CD14-positive monocyte (primary cell): ENCODE measurements at regions not wholly inside any gene's neighbourhood (a gene's known extent, or its start where the extent isn't known, plus 50 kb on each side); places are given as distances from the start of the nearest gene placed in this dataset.

ENCODE experiments used
- DNase-seq, 3 donors: peaks; one replicate each; pipeline ENCODE4 v3.0.0-alpha.2; 2011 to 2022
- H2AFZ ChIP-seq: 2 replicates; pipeline ENCODE4 v1.6.0; 2012; ENCODE audit warnings: mild to moderate bottlenecking, low read depth, low read length, inconsistent platforms; ENCODE audit not compliant: insufficient read depth, poor library complexity, severe bottlenecking
- H3K27ac ChIP-seq, 2 donors: 1 replicate in 1 of 2; 2 replicates in 1 of 2; pipeline ENCODE4 v1.5.1; 2012 to 2013; ENCODE audit warnings: low read length in 2 of 2, control low read depth in 1 of 2, inconsistent platforms in 1 of 2, low read depth in 1 of 2, mild to moderate bottlenecking in 1 of 2
- H3K27me3 ChIP-seq, 2 donors: one replicate each; pipeline versions ENCODE4 v1.6.0 to v1.6.1; 2011 to 2013; ENCODE audit warnings: low read length in 2 of 2; ENCODE audit not compliant: control insufficient read depth in 2 of 2, insufficient read depth in 2 of 2
- H3K36me3 ChIP-seq, 2 donors: replicated peaks in 1 of 2; 1 replicate in 1 of 2; 2 replicates in 1 of 2; pipeline versions ENCODE4 v1.5.1 to v1.6.1; 2012 to 2013; ENCODE audit warnings: low read length in 2 of 2, control low read depth in 1 of 2, inconsistent platforms in 1 of 2, mild to moderate bottlenecking in 1 of 2; ENCODE audit not compliant: insufficient read depth in 2 of 2, control insufficient read depth in 1 of 2
- H3K4me1 ChIP-seq, 2 donors: 1 replicate in 1 of 2; 2 replicates in 1 of 2; pipeline versions ENCODE4 v1.5.1 to v1.6.1; 2012 to 2013; ENCODE audit warnings: low read length in 2 of 2, control low read depth in 1 of 2, inconsistent platforms in 1 of 2, mild to moderate bottlenecking in 1 of 2, moderate library complexity in 1 of 2; ENCODE audit not compliant: insufficient read depth in 2 of 2, control insufficient read depth in 1 of 2
- H3K4me2 ChIP-seq: replicated peaks from 2 replicates; pipeline ENCODE3; 2012; ENCODE audit warnings: low read length, moderate library complexity, mild to moderate bottlenecking; ENCODE audit not compliant: poor library complexity, severe bottlenecking; ENCODE audit errors: extremely low read depth
- H3K4me3 ChIP-seq, 3 experiments: fragments of 200-600 bp in 1 of 3; sonication (generic) in 1 of 3; replicated peaks in 1 of 3; 1 replicate in 2 of 3; 2 replicates in 1 of 3; pipeline ENCODE4 v1.5.1; 2011 to 2013; ENCODE audit warnings: low read length in 3 of 3, mild to moderate bottlenecking in 3 of 3, control low read depth in 2 of 3, low read depth in 2 of 3, inconsistent platforms in 1 of 3, moderate library complexity in 1 of 3
- H3K79me2 ChIP-seq: 2 replicates; pipeline ENCODE4 v1.6.0; 2012; ENCODE audit warnings: mild to moderate bottlenecking, control low read depth, inconsistent platforms, low read length, moderate library complexity; ENCODE audit not compliant: insufficient read depth
- H3K9ac ChIP-seq: 2 replicates; pipeline ENCODE4 v1.6.0; 2017; ENCODE audit warnings: low read length, mild to moderate bottlenecking; ENCODE audit not compliant: insufficient read depth, poor library complexity, severe bottlenecking
- H3K9me3 ChIP-seq, 2 donors: replicated peaks in 1 of 2; 1 replicate in 1 of 2; 2 replicates in 1 of 2; pipeline versions ENCODE4 v1.5.1 to v1.6.1; 2012 to 2013; ENCODE audit warnings: low read length in 2 of 2, control low read depth in 1 of 2; ENCODE audit not compliant: control insufficient read depth in 1 of 2, insufficient read depth in 1 of 2
- H4K20me1 ChIP-seq: 2 replicates; pipeline ENCODE4 v1.6.0; 2012; ENCODE audit warnings: mild to moderate bottlenecking, low read length, control low read depth, moderate library complexity; ENCODE audit not compliant: insufficient read depth
- H3K27ac Mint-ChIP-seq, 7 donors: one replicate each; pipeline ENCODE4 v1.8.0; 2020; ENCODE audit warnings: mild to moderate bottlenecking in 7 of 7, mixed read lengths in 7 of 7, moderate library complexity in 6 of 7, inconsistent platforms in 2 of 7
- H3K27me3 Mint-ChIP-seq, 3 donors: one replicate each; pipeline ENCODE4 v1.8.0; 2021 to 2022; ENCODE audit warnings: low read depth in 3 of 3, mild to moderate bottlenecking in 3 of 3, mixed read lengths in 3 of 3, moderate library complexity in 3 of 3, inconsistent platforms in 1 of 3
- H3K36me3 Mint-ChIP-seq, 2 donors: one replicate each; pipeline ENCODE4 v1.8.0; 2020; ENCODE audit warnings: mixed read lengths in 2 of 2, inconsistent platforms in 1 of 2, mild to moderate bottlenecking in 1 of 2
- H3K4me1 Mint-ChIP-seq: one replicate; pipeline ENCODE4 v1.8.0; 2020; ENCODE audit warnings: mild to moderate bottlenecking, mixed read lengths
- H3K4me3 Mint-ChIP-seq, 2 donors: one replicate each; pipeline ENCODE4 v1.8.0; 2020; ENCODE audit warnings: mild to moderate bottlenecking in 2 of 2, mixed read lengths in 2 of 2, moderate library complexity in 1 of 2
- H3K9me3 Mint-ChIP-seq, 7 donors: one replicate each; pipeline ENCODE4 v1.8.0; 2020 to 2022; ENCODE audit warnings: mixed read lengths in 7 of 7, mild to moderate bottlenecking in 6 of 7, moderate library complexity in 6 of 7, inconsistent platforms in 2 of 7
- WGBS: methylation state at CpG from one replicate; pipeline ENCODE4 v1.1.5; 2013; ENCODE audit warnings: missing lambda C conversion rate; ENCODE audit not compliant: insufficient coverage; 5-methylcytosine and 5-hydroxymethylcytosine counted together
- intact Hi-C, 2 donors: fragments of 100-400 bp; cut with micrococcal nuclease; formaldehyde crosslinking; loops; one replicate each; pipeline versions ENCODE4 v1.15.0 to v1.15.1; 2023
- TF ChIP-seq, protein P1 (sequence below): fragments of 200-600 bp; IDR thresholded peaks from one replicate; pipeline ENCODE4 v1.8.0; 2022; ENCODE audit warnings: antibody characterized with exemption, mild to moderate bottlenecking

DNA sequence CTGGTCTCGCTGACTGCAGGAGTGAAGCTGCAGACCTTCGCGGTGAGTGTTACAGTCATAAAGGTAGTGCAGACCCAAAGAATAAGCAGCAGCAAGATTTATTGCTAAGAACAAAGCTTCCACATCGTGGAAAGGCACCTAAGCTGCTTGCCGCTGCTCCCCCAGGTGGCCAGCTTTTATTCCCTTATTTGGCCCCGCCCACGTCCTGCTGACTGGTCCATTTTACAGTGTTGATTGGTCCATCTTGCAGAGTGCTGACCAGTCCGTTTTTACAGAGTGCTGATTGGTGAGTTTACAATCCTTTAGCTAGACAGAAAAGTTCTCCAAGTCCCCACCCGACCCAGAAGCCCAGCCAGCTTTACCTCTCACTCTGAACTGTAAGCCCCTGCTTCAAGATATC is 227.8 kb downstream of the ABCC12 start:
- Mint-ChIP-seq H3K4me3 (no peak overlapping the region), H3K9me3 (peaks cover 1 to 7% (median 4%) of the 10 kb centered on the region in 7 donors), H3K27ac (no peak overlapping the region), H3K27me3 (peaks cover 0 to 3% (median 0%) of the 10 kb centered on the region in 3 donors), H3K36me3 (no peaks in the 10 kb centered on the region), H3K4me1 (no peaks in the 10 kb centered on the region)
- Histone ChIP-seq H3K9me3 (peaks cover 0 to 4% of the 10 kb centered on the region in 2 donors), H3K4me1 (no peaks in the 10 kb centered on the region), H4K20me1 (no peaks in the 10 kb centered on the region), H2AFZ (no peak overlapping the region), H3K27me3 (no peaks in the 10 kb centered on the region), H3K9ac (no peak overlapping the region), H3K36me3 (no peaks in the 10 kb centered on the region), H3K4me2 (no peak overlapping the region), H3K79me2 (no peaks in the 10 kb centered on the region), H3K4me3 (no peak overlapping the region), H3K27ac (no peak overlapping the region)
- TF ChIP-seq, protein P1, sequence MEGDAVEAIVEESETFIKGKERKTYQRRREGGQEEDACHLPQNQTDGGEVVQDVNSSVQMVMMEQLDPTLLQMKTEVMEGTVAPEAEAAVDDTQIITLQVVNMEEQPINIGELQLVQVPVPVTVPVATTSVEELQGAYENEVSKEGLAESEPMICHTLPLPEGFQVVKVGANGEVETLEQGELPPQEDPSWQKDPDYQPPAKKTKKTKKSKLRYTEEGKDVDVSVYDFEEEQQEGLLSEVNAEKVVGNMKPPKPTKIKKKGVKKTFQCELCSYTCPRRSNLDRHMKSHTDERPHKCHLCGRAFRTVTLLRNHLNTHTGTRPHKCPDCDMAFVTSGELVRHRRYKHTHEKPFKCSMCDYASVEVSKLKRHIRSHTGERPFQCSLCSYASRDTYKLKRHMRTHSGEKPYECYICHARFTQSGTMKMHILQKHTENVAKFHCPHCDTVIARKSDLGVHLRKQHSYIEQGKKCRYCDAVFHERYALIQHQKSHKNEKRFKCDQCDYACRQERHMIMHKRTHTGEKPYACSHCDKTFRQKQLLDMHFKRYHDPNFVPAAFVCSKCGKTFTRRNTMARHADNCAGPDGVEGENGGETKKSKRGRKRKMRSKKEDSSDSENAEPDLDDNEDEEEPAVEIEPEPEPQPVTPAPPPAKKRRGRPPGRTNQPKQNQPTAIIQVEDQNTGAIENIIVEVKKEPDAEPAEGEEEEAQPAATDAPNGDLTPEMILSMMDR, result no peak
- intact Hi-C loops, result no loop called here
- DNase-seq, result no peak
- 84% methylated on average over 8 of the region's 9 CpGs for WGBS

DNA sequence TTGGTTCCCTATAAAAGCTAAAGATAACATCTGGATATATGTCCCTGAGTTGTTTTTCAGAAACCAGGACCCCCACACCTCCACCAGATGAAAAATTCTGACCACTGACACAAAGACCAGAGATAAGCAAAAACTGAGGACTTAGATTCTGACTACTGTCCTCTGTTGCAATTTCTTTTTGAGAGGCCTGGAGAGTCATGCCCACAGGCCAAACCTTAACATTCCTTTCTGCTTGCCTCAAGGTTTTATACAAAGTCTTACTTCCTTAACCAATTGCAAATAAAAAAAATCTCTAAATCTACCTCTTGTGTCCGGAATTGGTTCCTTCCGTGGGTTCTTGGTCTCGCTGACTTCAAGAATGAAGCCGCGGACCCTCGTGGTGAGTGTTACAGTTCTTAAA is 228.5 kb downstream of the ABCC12 start:
- DNase-seq, result no peak
- H3K4me1 Mint-ChIP-seq, result no peaks in the 10 kb centered on the region
- no peak overlapping the region for H3K9ac ChIP-seq
- no peaks in the 10 kb centered on the region for H3K27me3 ChIP-seq
- WGBS, result 100% methylated on average over 2 of the region's 6 CpGs
- H3K4me3 Mint-ChIP-seq, result no peak overlapping the region
- H3K9me3 Mint-ChIP-seq, result peaks cover 1 to 5% (median 3%) of the 10 kb centered on the region in 7 donors
- H3K4me2 ChIP-seq, result no peak overlapping the region
- intact Hi-C loops, result no loop called here
- H3K27ac ChIP-seq, result no peak overlapping the region
- H3K36me3 Mint-ChIP-seq, result no peaks in the 10 kb centered on the region
- no peak overlapping the region for H3K4me3 ChIP-seq
- H3K9me3 ChIP-seq, result no peaks in the 10 kb centered on the region
- H4K20me1 ChIP-seq, result no peaks in the 10 kb centered on the region
- H3K4me1 ChIP-seq, result no peaks in the 10 kb centered on the region
- no peaks in the 10 kb centered on the region for H3K79me2 ChIP-seq
- peaks cover 0 to 3% (median 0%) of the 10 kb centered on the region in 3 donors for H3K27me3 Mint-ChIP-seq
- no peaks in the 10 kb centered on the region for H3K36me3 ChIP-seq
- no peak overlapping the region for H2AFZ ChIP-seq
- TF ChIP-seq, protein P1, result no peak
- no peak overlapping the region for H3K27ac Mint-ChIP-seq
